ENCODE measurements at regions not wholly inside any gene's neighbourhood (a gene's known extent, or its start where the extent isn't known, plus 50 kb on each side); places are given as distances from the start of the nearest gene placed in this dataset.

DNA sequence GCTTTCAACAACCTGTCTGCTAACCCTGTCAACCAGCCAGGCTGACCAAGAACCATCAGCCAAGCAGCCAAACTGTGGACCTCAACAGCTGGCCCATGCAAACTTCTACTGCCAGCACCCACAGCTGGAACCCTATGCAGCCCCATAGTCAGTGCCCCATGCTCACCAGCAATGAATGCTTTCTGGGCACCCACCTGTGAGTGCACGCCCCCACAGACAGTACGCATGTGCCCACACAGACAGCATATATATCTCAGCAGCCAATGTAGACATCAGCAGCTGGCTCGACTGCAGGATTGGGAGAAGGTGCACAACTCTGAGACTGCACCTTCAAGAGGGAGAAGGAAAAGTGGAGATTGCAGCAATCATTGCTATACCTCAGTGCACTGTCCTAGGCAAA is 1534.6 kb downstream of the GRIK2 start:
- TF ChIP-seq TCF12 (IDR thresholded peaks at IDR 0.05; ENCODE audit: low read depth) (no peak), USF1 (IDR thresholded peaks at IDR 0.05) (no peak), TEAD4 (IDR thresholded peaks at IDR 0.05) (no peak), TAF1 (IDR thresholded peaks at IDR 0.05; ENCODE audit: low read depth) (no peak)

- TF ChIP-seq CREB1 (IDR thresholded peaks at IDR 0.05; ENCODE audit: low read depth) (no peak), TCF12 (IDR thresholded peaks at IDR 0.05; ENCODE audit: low read depth) (no peak), EGR1 (IDR thresholded peaks at IDR 0.05) (no peak), YY1 (IDR thresholded peaks at IDR 0.05; ENCODE audit: low read depth) (no peak), CEBPB (IDR thresholded peaks at IDR 0.05) (no peak), TEAD4 (IDR thresholded peaks at IDR 0.05) (no peak)
- TF ChIP-seq, protein P1, sequence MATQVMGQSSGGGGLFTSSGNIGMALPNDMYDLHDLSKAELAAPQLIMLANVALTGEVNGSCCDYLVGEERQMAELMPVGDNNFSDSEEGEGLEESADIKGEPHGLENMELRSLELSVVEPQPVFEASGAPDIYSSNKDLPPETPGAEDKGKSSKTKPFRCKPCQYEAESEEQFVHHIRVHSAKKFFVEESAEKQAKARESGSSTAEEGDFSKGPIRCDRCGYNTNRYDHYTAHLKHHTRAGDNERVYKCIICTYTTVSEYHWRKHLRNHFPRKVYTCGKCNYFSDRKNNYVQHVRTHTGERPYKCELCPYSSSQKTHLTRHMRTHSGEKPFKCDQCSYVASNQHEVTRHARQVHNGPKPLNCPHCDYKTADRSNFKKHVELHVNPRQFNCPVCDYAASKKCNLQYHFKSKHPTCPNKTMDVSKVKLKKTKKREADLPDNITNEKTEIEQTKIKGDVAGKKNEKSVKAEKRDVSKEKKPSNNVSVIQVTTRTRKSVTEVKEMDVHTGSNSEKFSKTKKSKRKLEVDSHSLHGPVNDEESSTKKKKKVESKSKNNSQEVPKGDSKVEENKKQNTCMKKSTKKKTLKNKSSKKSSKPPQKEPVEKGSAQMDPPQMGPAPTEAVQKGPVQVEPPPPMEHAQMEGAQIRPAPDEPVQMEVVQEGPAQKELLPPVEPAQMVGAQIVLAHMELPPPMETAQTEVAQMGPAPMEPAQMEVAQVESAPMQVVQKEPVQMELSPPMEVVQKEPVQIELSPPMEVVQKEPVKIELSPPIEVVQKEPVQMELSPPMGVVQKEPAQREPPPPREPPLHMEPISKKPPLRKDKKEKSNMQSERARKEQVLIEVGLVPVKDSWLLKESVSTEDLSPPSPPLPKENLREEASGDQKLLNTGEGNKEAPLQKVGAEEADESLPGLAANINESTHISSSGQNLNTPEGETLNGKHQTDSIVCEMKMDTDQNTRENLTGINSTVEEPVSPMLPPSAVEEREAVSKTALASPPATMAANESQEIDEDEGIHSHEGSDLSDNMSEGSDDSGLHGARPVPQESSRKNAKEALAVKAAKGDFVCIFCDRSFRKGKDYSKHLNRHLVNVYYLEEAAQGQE (IDR thresholded peaks at IDR 0.05; ENCODE audit: low read depth) = no peak
Observed at GRCh38 chr6:102918161-102918560, 1524.7 kb downstream of the GRIK2 start.

- no peak for TF ChIP-seq USF1 (IDR thresholded peaks at IDR 0.05)
- TF ChIP-seq FOXM1 (IDR thresholded peaks at IDR 0.05; ENCODE audit: borderline replicate concordance, low read depth) = no peak
- no peak for TF ChIP-seq NFIC (IDR thresholded peaks at IDR 0.05)
- no peak for TF ChIP-seq EP300 (IDR thresholded peaks at IDR 0.05; ENCODE audit: borderline replicate concordance)
- TF ChIP-seq EGR1 (IDR thresholded peaks at IDR 0.05) = no peak
- TF ChIP-seq ZBTB7A (IDR thresholded peaks at IDR 0.05; ENCODE audit: low read depth) = no peak
- TF ChIP-seq TCF12 (IDR thresholded peaks at IDR 0.05; ENCODE audit: low read depth) = no peak
- TF ChIP-seq, protein P2, sequence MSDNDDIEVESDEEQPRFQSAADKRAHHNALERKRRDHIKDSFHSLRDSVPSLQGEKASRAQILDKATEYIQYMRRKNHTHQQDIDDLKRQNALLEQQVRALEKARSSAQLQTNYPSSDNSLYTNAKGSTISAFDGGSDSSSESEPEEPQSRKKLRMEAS (IDR thresholded peaks at IDR 0.05) = no peak
- TF ChIP-seq, protein P1 (IDR thresholded peaks at IDR 0.05; ENCODE audit: low read depth) = no peak
- no peak for TF ChIP-seq TEAD4 (IDR thresholded peaks at IDR 0.05)
- no peak for TF ChIP-seq CEBPB (IDR thresholded peaks at IDR 0.05)
- TF ChIP-seq TAF1 (IDR thresholded peaks at IDR 0.05; ENCODE audit: low read depth) = no peak
- no peak for TF ChIP-seq YY1 (IDR thresholded peaks at IDR 0.05; ENCODE audit: low read depth)
- TF ChIP-seq RAD21 (IDR thresholded peaks at IDR 0.05; ENCODE audit: low read depth) = no peak
Observed at GRCh38 chr6:102911571-102911970, 1518.1 kb downstream of the GRIK2 start.

- no peak for TF ChIP-seq TEAD4 (IDR thresholded peaks at IDR 0.05)
- TF ChIP-seq, protein P2 (IDR thresholded peaks at IDR 0.05) = no peak
- TF ChIP-seq RAD21 (IDR thresholded peaks at IDR 0.05; ENCODE audit: low read depth) = no peak
- no peak for TF ChIP-seq FOXM1 (IDR thresholded peaks at IDR 0.05; ENCODE audit: borderline replicate concordance, low read depth)
- TF ChIP-seq TAF1 (IDR thresholded peaks at IDR 0.05; ENCODE audit: low read depth) = no peak
- no peak for TF ChIP-seq NFIC (IDR thresholded peaks at IDR 0.05)
- TF ChIP-seq EGR1 (IDR thresholded peaks at IDR 0.05) = no peak
- no peak for TF ChIP-seq CEBPB (IDR thresholded peaks at IDR 0.05)
- no peak for TF ChIP-seq EP300 (IDR thresholded peaks at IDR 0.05; ENCODE audit: borderline replicate concordance)
- TF ChIP-seq USF1 (IDR thresholded peaks at IDR 0.05) = no peak
- TF ChIP-seq, protein P1 (IDR thresholded peaks at IDR 0.05; ENCODE audit: low read depth) = no peak
Observed at GRCh38 chr6:102907181-102907580, 1513.7 kb downstream of the GRIK2 start.

- no peak for TF ChIP-seq TCF12 (IDR thresholded peaks at IDR 0.05; ENCODE audit: low read depth)
- TF ChIP-seq FOXM1 (IDR thresholded peaks at IDR 0.05; ENCODE audit: borderline replicate concordance, low read depth) = no peak
- TF ChIP-seq NFIC (IDR thresholded peaks at IDR 0.05) = no peak
- TF ChIP-seq RAD21 (IDR thresholded peaks at IDR 0.05; ENCODE audit: low read depth) = no peak
- TF ChIP-seq, protein P2 (IDR thresholded peaks at IDR 0.05) = no peak
- TF ChIP-seq, protein P1 (IDR thresholded peaks at IDR 0.05; ENCODE audit: low read depth) = no peak
- TF ChIP-seq TAF1 (IDR thresholded peaks at IDR 0.05; ENCODE audit: low read depth) = no peak
- no peak for TF ChIP-seq EGR1 (IDR thresholded peaks at IDR 0.05)
- TF ChIP-seq USF1 (IDR thresholded peaks at IDR 0.05) = no peak
- no peak for TF ChIP-seq CREB1 (IDR thresholded peaks at IDR 0.05; ENCODE audit: low read depth)
Observed at GRCh38 chr6:102902471-102902870, 1509.0 kb downstream of the GRIK2 start.

Data from Ishikawa (cell line).